HepG2 (cell line): ENCODE measurements at regions not wholly inside any gene's neighbourhood (a gene's known extent, or its start where the extent isn't known, plus 50 kb on each side); places are given as distances from the start of the nearest gene placed in this dataset.

Experiments used
- ATAC-seq: fragments of 200-7000 bp; cut with Tn5 transposase; 3 replicates; pipeline ENCODE4 v1.9.1; 2020; ENCODE audit warnings: mild to moderate bottlenecking, moderate library complexity
- BruUV-seq: library from RNA; stranded (reverse); fragments of 400-500 nt; replicated peaks from 2 replicates; lab custom pipeline; 2021; lab: Mats Ljungman, UMichigan
- CTCF ChIA-PET: fragments of 300-600 bp; formaldehyde crosslinking; extraction: SDS; loops from one replicate; lab custom pipeline; 2021; ENCODE audit warnings: low total read pairs, inconsistent platforms, low intra/inter-chr PET ratio; lab: Yijun Ruan, JAX
- POLR2A ChIA-PET: fragments of 350-600 bp; sonication (Branson Sonifier 250); formaldehyde crosslinking; loops from one replicate; lab custom pipeline; 2020; ENCODE audit warnings: antibody characterized with exemption, inconsistent platforms; lab: Yijun Ruan, JAX
- DNase-seq: peaks from one replicate; pipeline ENCODE4 v3.0.0-alpha.2; 2015; ENCODE audit warnings: low spot score
- FAIRE-seq: peaks from 3 replicates; lab custom pipeline; 2011; peaks lifted over from hg19 to GRCh38; lab: Jason Lieb, UNC
- H2AFZ ChIP-seq: one replicate; pipeline ENCODE4 v1.6.1; 2011; ENCODE audit warnings: low read length, inconsistent platforms
- H3K27ac ChIP-seq: fragments of 300-600 bp; 3 replicates; pipeline ENCODE4 v1.8.0; 2011; ENCODE audit warnings: mixed run types, mild to moderate bottlenecking, mixed read lengths, low read length, inconsistent platforms; ENCODE audit not compliant: insufficient read depth; ENCODE audit errors: extremely low read length
- H3K27me3 ChIP-seq, 2 experiments: fragments of 200-600 bp in 1 of 2; 2 replicates in 1 of 2; 3 replicates in 1 of 2; pipeline versions ENCODE4 v1.6.0 to v1.8.0; 2011; ENCODE audit warnings: low read length in 2 of 2, mild to moderate bottlenecking in 2 of 2, moderate library complexity in 2 of 2, inconsistent platforms in 1 of 2; ENCODE audit not compliant: insufficient read depth in 2 of 2, control insufficient read depth in 1 of 2
- H3K36me3 ChIP-seq, 2 experiments: fragments of 200-600 bp in 1 of 2; replicated peaks in 1 of 2; 2 replicates in 1 of 2; 3 replicates in 1 of 2; pipeline versions ENCODE4 v1.5.1 to v1.8.0; 2011; ENCODE audit warnings: low read length in 2 of 2, inconsistent platforms in 1 of 2; ENCODE audit not compliant: insufficient read depth in 2 of 2, control insufficient read depth in 1 of 2
- H3K4me1 ChIP-seq: 2 replicates; pipeline ENCODE4 v1.5.1; 2012; ENCODE audit warnings: low read length, inconsistent platforms; ENCODE audit not compliant: insufficient read depth
- H3K4me2 ChIP-seq: 2 replicates; pipeline ENCODE4 v1.6.0; 2011; ENCODE audit warnings: low read depth, low read length, inconsistent platforms
- H3K4me3 ChIP-seq, 3 experiments: fragments of 200-600 bp in 1 of 3; sonication (generic), shearing (Covaris generic) in 1 of 3; replicated peaks in 1 of 3; 2 replicates each; pipeline ENCODE4 v1.5.1; 2011 to 2016; ENCODE audit warnings: low read length in 3 of 3, inconsistent platforms in 2 of 3, low read depth in 2 of 3, mild to moderate bottlenecking in 2 of 3, control low read depth in 1 of 3, mixed read lengths in 1 of 3; ENCODE audit not compliant: insufficient read depth in 1 of 3
- H3K79me2 ChIP-seq: one replicate; pipeline ENCODE4 v1.6.1; 2011; ENCODE audit warnings: low read length, inconsistent platforms; ENCODE audit not compliant: insufficient read depth
- H3K9ac ChIP-seq: 2 replicates; pipeline ENCODE4 v1.6.0; 2011; ENCODE audit warnings: mild to moderate bottlenecking, low read depth, low read length, inconsistent platforms; ENCODE audit not compliant: insufficient read depth
- H3K9me3 ChIP-seq: 2 replicates; pipeline ENCODE4 v1.5.1; 2012; ENCODE audit warnings: mild to moderate bottlenecking, low read length
- H4K20me1 ChIP-seq: 2 replicates; pipeline ENCODE4 v1.6.0; 2011; ENCODE audit warnings: inconsistent platforms, mild to moderate bottlenecking, low read length, moderate library complexity; ENCODE audit not compliant: insufficient read depth
- ARNT2 ChIP-seq: sonication (generic); formaldehyde crosslinking; IDR thresholded peaks from 2 replicates; pipeline ENCODE4 v1.8.0; 2022; ENCODE audit warnings: mild to moderate bottlenecking, low read depth, missing genetic modification reagents, moderate library complexity
- GABPA ChIP-seq, 2 experiments: IDR thresholded peaks; 2 replicates each; pipeline ENCODE4 v1.6.1; 2011 to 2016; ENCODE audit warnings: low read depth in 2 of 2, low read length in 1 of 2, missing biosample characterization in 1 of 2, missing genetic modification characterization in 1 of 2
- GFI1 ChIP-seq: sonication (generic); formaldehyde crosslinking; IDR thresholded peaks from 2 replicates; pipeline ENCODE4 v1.5.0; 2020; ENCODE audit warnings: missing genetic modification reagents, mild to moderate bottlenecking, borderline replicate concordance
- ISL2 ChIP-seq: sonication (generic); formaldehyde crosslinking; IDR thresholded peaks from 2 replicates; pipeline ENCODE4 v1.5.0; 2020; ENCODE audit warnings: missing genetic modification reagents
- KLF15 ChIP-seq: sonication (generic); formaldehyde crosslinking; IDR thresholded peaks from 2 replicates; pipeline ENCODE4 v1.8.1; 2023; ENCODE audit warnings: borderline replicate concordance, mild to moderate bottlenecking, inconsistent platforms, missing genetic modification reagents, mixed read lengths
- MAZ ChIP-seq, 2 experiments: sonication (generic) in 1 of 2; formaldehyde crosslinking in 1 of 2; IDR thresholded peaks; 2 replicates each; pipeline versions ENCODE4 v1.5.0 to v1.6.1; 2012 to 2020; ENCODE audit warnings: low read depth in 2 of 2, mild to moderate bottlenecking in 2 of 2, borderline replicate concordance in 1 of 2, improper control_type of control experiment in 1 of 2, low read length in 1 of 2, missing genetic modification reagents in 1 of 2, moderate library complexity in 1 of 2
- NFIC ChIP-seq: IDR thresholded peaks from 2 replicates; pipeline ENCODE4 v1.6.1; 2012; ENCODE audit warnings: mild to moderate bottlenecking, low read length, inconsistent platforms
- STAT5B ChIP-seq: sonication (generic); formaldehyde crosslinking; IDR thresholded peaks from 2 replicates; pipeline ENCODE4 v1.4.0; 2020; ENCODE audit warnings: missing genetic modification reagents
- USF2 ChIP-seq, 2 experiments: sonication (generic) in 1 of 2; formaldehyde crosslinking in 1 of 2; IDR thresholded peaks; 2 replicates each; pipeline versions ENCODE4 v1.5.1 to v1.6.1; 2011 to 2020; ENCODE audit warnings: borderline replicate concordance in 1 of 2, low read depth in 1 of 2, low read length in 1 of 2, mild to moderate bottlenecking in 1 of 2, missing genetic modification reagents in 1 of 2, moderate library complexity in 1 of 2
- ZFP90 ChIP-seq: sonication (generic); formaldehyde crosslinking; IDR thresholded peaks from 2 replicates; pipeline ENCODE4 v1.8.0; 2022; ENCODE audit warnings: missing genetic modification reagents, mild to moderate bottlenecking, inconsistent platforms, borderline replicate concordance
- ZKSCAN5 ChIP-seq: sonication (generic); formaldehyde crosslinking; IDR thresholded peaks from 2 replicates; pipeline ENCODE4 v1.5.1; 2020; ENCODE audit warnings: mild to moderate bottlenecking, missing genetic modification reagents
- ZNF276 ChIP-seq: sonication (generic); formaldehyde crosslinking; IDR thresholded peaks from 2 replicates; pipeline ENCODE4 v1.4.0; 2020; ENCODE audit warnings: mild to moderate bottlenecking, low read depth, missing genetic modification reagents
- ZNF280B ChIP-seq: sonication (generic); formaldehyde crosslinking; IDR thresholded peaks from 2 replicates; pipeline ENCODE4 v1.5.0; 2020; ENCODE audit warnings: missing genetic modification reagents, mild to moderate bottlenecking, borderline replicate concordance
- ZNF510 ChIP-seq: sonication (generic); formaldehyde crosslinking; IDR thresholded peaks from 2 replicates; pipeline ENCODE4 v1.4.0; 2020; ENCODE audit warnings: low read depth, mild to moderate bottlenecking, missing genetic modification reagents
- ZNF775 ChIP-seq: sonication (generic); formaldehyde crosslinking; IDR thresholded peaks from 2 replicates; pipeline ENCODE4 v1.4.0; 2020; ENCODE audit warnings: missing genetic modification reagents, mild to moderate bottlenecking, moderate library complexity, borderline replicate concordance
- ZSCAN22 ChIP-seq: sonication (generic); formaldehyde crosslinking; IDR thresholded peaks from 2 replicates; pipeline ENCODE4 v1.4.0; 2020; ENCODE audit warnings: mild to moderate bottlenecking, missing genetic modification reagents
- WGBS: methylation state at CpG from one replicate; pipeline ENCODE4 v1.1.6; 2017; ENCODE audit warnings: low lambda C conversion rate; 5-methylcytosine and 5-hydroxymethylcytosine counted together
- in situ Hi-C: cut with HindIII; loops from 2 replicates; pipeline ENCODE4 v1.10.0; 2017; ENCODE audit warnings: low pct_unique_long_range_greater_than_20kb; ENCODE audit not compliant: extremely low pct_ligation_motif_present
- intact Hi-C: fragments of 100-400 bp; cut with micrococcal nuclease; formaldehyde crosslinking; loops from one replicate; pipeline ENCODE4 v1.10.0; 2022; ENCODE audit not compliant: unreplicated experiment

GRCh38 chr2:37809525-37809924, 115.6 kb upstream of the RMDN2 start (continued):
- TF ChIP-seq USF2 (IDR thresholded peaks at IDR 0.05; ENCODE audit: low read depth, low read length) (no peak), USF2 (CRISPR knock-in tag; IDR thresholded peaks at IDR 0.05; ENCODE audit: borderline replicate concordance) (no peak), STAT5B (no peak), ISL2 (CRISPR knock-in tag) (no peak), ZNF775 (CRISPR knock-in tag) (no peak)

GRCh38 chr2:37809931-37810570, 115.0 kb upstream of the RMDN2 start:
- Histone ChIP-seq H3K27ac (no peak overlapping the region), H3K4me3 (no peak overlapping the region), H3K4me2 (no peak overlapping the region), H3K27me3 (peaks cover 0 to 9% of the 10 kb centered on the region in 2 experiments; a peak in 1 of 5 replicates), H4K20me1 (no peaks in the 10 kb centered on the region), H2AFZ (no peak overlapping the region), H3K4me1 (no peaks in the 10 kb centered on the region), H3K36me3 (no peaks in the 10 kb centered on the region), H3K9ac (no peak overlapping the region), H3K9me3 (no peaks in the 10 kb centered on the region), H3K79me2 (no peaks in the 10 kb centered on the region)
- DNase-seq: no peak
- WGBS: 19% methylated on average over 2 of the region's 2 CpGs
- FAIRE-seq: no peak
- ChIA-PET CTCF (no interaction called here), POLR2A (no interaction called here)
- ATAC-seq: no peak
- in situ Hi-C loops (no loop called here), intact Hi-C loops (loop anchor here (1.0 kb wide), 1 partner anchor 396 kb away; no protein-coding TSS in a partner anchor)
- no TSS peak for BruUV-seq
- TF ChIP-seq ZNF276 (CRISPR knock-in tag) (no peak), ZNF280B (CRISPR knock-in tag) (no peak), ZNF510 (CRISPR knock-in tag) (no peak), ARNT2 (no peak), GFI1 (CRISPR knock-in tag) (no peak), NFIC (no peak), KLF15 (no peak), ZFP90 (CRISPR knock-in tag) (no peak), GABPA (IDR thresholded peaks at IDR 0.05; ENCODE audit: low read depth, low read length) (no peak), GABPA (CRISPR knock-in tag; IDR thresholded peaks at IDR 0.05; ENCODE audit: low read depth) (no peak), ZSCAN22 (CRISPR knock-in tag) (no peak), MAZ (IDR thresholded peaks at IDR 0.05; ENCODE audit: borderline replicate concordance, low read depth, low read length) (no peak), MAZ (CRISPR knock-in tag; IDR thresholded peaks at IDR 0.05; ENCODE audit: low read depth) (no peak), ZKSCAN5 (CRISPR knock-in tag) (no peak)
